VCaP (cell line): ENCODE measurements at regions not wholly inside any gene's neighbourhood (a gene's known extent, or its start where the extent isn't known, plus 50 kb on each side); places are given as distances from the start of the nearest gene placed in this dataset.

Experiments used
- H3K27ac ChIP-seq: fragments of 450-650 bp; 2 replicates; pipeline ENCODE4 v1.5.1; 2017
- CTCF ChIP-seq: fragments of 450-650 bp; conservative IDR thresholded peaks from 2 replicates; pipeline ENCODE4 v1.5.1; 2017; ENCODE audit warnings: mild to moderate bottlenecking, moderate library complexity

GRCh38 chr16:85431431-85432124 lies 181.5 kb upstream of the GSE1 start:
- no peak overlapping the region for H3K27ac ChIP-seq

GRCh38 chr16:85432606-85433005 lies 180.5 kb upstream of the GSE1 start:
- H3K27ac ChIP-seq = no peak overlapping the region
- no peak for TF ChIP-seq CTCF

More at GRCh38 chr16:85431431-85432124, 181.5 kb upstream of the GSE1 start:
- no peak for TF ChIP-seq CTCF

GRCh38 chr16:85433477-85433876 lies 179.6 kb upstream of the GSE1 start:
- no peak overlapping the region for H3K27ac ChIP-seq
- no peak for TF ChIP-seq CTCF

GRCh38 chr16:85435286-85435685 lies 177.8 kb upstream of the GSE1 start:
- no peak overlapping the region for H3K27ac ChIP-seq
- TF ChIP-seq CTCF = no peak

GRCh38 chr16:85435700-85436099 lies 177.4 kb upstream of the GSE1 start:
- no peak overlapping the region for H3K27ac ChIP-seq
- no peak for TF ChIP-seq CTCF

GRCh38 chr16:85436207-85436606 lies 176.9 kb upstream of the GSE1 start:
- H3K27ac ChIP-seq = no peak overlapping the region
- no peak for TF ChIP-seq CTCF

- no peak overlapping the region for H3K27ac ChIP-seq
- no peak for TF ChIP-seq CTCF
These were observed 176.4 kb upstream of the GSE1 start for GRCh38 chr16:85436636-85437165.
